ENCODE measurements at regions not wholly inside any gene's neighbourhood (a gene's known extent, or its start where the extent isn't known, plus 50 kb on each side); places are given as distances from the start of the nearest gene placed in this dataset.

DNA sequence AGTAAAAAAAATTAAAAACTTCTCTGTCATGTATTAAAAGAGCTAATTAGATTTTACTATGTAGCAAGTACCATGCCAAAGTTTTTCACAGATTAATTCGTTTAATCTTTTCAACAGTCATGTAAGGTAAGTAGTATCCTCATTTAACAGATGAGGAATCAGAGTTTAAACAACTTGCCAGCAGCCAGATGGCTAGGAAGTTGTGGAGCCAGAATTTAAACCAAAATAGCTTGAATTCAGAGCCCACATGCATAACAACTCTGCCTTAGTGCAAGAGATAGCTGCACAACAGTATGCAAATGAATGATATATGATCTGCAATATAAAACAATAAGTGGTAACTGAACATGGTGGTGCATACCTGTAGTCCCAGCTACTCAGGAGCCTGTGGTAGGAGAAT, 75.3 kb downstream of the NAP1L3 start:
- DNase-seq, result no peak

DNA sequence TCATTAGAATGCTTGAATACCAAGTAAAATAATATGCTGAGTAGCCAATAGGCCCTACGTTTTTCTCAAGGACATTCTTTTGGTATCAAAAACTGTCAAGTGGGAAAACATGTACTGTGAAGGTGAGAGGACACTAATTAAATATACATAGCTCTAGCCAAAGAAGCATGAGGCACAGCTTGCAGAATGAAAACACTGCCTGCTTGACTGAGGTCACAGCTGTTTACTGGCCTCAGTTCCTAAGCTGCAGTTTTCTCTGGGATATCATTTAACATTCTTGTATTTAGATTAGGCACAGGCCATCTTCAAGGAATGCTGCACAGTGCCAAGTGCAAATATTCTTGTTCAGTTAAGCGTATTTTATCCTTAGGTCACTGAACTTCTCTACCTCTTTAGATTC, 78.6 kb downstream of the NAP1L3 start:
- DNase-seq, result no peak

DNA sequence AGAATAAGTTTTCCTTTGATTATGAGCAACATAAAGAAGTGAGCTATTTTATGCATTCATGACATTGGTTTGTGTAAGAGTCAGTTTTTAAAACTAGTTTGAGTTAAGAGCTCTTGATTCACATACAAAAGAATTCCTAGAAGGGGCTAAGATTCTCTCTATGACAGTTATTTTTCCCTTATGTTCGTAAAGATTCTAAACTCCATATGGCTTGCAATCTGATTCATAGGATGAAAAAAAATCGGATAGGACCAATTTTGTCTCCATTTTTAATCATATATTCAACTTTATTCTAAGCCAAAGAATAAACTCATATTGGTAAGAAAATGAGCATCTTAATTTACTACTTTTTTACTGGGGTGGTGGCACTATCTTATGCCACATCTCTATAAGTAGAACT, 79.4 kb downstream of the NAP1L3 start:
- no peak for DNase-seq

DNA sequence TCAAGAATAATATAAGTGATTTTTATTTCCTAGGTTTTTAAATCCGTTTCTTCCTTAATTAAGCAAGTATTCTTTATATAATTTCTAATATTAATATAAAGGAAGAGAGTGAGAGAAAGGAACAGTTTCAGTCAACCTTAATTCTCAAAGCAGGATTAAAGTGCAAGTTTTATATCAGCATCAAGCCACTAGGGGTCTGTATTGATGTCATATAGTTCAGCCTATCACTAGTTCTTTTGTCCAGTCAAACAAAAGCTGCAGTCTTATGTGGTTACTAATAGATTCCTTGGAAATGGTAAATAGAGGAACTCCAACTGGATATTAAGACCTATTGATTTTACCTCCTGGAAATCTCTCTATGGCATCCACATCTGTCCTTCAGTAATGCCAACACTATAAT, 82.0 kb downstream of the NAP1L3 start:
- DNase-seq, result no peak

DNA sequence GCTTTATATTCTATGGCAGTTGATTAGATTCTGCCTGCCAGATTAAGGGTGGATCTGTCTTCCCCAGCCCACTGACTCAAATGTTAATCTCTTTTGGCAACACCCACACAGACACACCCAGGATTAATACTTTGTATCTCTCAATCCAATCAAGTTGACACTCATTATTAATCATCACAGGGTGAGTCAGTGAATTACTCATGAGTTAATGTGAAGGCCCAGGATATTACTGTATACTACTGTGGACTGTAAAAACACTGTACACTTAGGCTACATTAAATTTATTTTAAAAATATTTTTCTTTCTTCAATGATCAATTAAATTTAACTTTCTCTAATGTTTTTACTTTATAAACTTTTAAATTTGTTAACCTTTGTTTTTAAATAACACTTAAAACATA, 87.7 kb downstream of the NAP1L3 start:
- no peak for DNase-seq

DNA sequence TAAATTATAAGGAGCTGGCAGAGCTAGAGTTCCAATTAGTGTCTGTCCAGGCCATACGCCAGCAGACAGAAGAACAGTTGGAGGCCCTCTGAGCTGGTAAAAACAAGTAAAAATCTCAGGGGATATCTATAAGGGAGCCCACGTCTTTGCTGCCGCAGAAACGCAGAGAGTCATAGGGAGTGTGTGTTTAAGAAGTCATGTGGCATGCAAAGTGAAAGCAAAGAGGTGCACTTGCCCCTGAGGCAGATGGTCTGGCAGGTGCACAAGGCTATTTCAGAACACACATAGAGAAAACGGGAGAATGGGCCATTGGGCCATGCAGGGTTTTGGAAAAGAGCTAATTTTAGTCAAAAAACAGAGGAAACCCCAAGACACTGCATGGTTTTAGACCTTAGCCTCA, 92.7 kb downstream of the NAP1L3 start:
- no peak for DNase-seq

DNA sequence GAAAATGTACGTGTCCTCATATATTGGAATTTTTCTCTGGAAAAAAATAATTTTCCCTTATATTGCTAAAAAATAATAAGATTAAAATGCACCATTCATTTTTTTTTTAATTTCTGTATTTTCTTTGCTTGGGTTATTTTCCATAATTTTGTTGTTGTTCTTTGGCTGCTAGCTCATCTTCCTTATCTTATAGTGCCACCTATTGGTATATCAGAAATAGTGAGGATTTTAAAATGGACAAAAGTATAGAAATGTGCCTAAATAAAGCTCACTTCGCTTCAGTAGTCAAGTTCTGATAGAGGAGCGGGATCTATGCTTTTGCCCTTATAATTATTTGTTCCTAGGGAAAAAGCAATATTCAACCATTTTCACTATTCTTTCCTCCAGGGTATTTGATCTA, 134.8 kb downstream of the NAP1L3 start:
- peak in 1 of 2 experiments; percentile 3 for DNase-seq

DNA sequence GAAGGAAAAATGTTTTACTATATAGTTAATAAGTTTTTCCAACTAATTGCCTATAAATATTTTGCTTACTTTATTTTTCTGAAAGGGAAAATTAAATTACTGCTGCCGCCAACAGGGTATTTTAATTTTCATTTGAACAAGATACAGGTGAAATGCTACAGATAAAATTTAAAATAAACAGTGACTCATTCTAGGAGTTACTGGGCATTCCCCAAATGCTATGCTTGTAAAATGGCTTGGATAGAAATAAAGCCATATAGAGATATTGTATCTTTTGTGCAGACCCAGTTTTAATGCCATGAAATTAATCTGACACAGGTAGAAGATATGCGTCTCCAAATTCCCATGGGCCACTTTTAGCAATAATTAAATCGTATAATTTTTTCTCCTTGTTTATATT, 144.5 kb downstream of the NAP1L3 start:
- no peak for DNase-seq
